ENCODE measurements at regions not wholly inside any gene's neighbourhood (a gene's known extent, or its start where the extent isn't known, plus 50 kb on each side); places are given as distances from the start of the nearest gene placed in this dataset.

GRCh38 chr2:15048000-15048399, 415.5 kb downstream of the LRATD1 start (continued):
- TF ChIP-seq MGA (IDR thresholded peaks at IDR 0.05) (no peak), PURB (CRISPR knock-in tag; IDR thresholded peaks at IDR 0.05; ENCODE audit: low read depth) (no peak), RBM17 (IDR thresholded peaks at IDR 0.05; ENCODE audit: borderline replicate concordance, low read depth, low read length) (no peak), RBFOX2 (IDR thresholded peaks at IDR 0.05; ENCODE audit: low read depth, low read length) (no peak), PPARD (CRISPR knock-in tag; IDR thresholded peaks at IDR 0.05) (no peak), KHSRP (IDR thresholded peaks at IDR 0.05) (no peak), ZNF143 (CRISPR knock-in tag; IDR thresholded peaks at IDR 0.05) (no peak)

Measured in K562 (cell line).